GM12878 (cell line): ENCODE measurements at regions not wholly inside any gene's neighbourhood (a gene's known extent, or its start where the extent isn't known, plus 50 kb on each side); places are given as distances from the start of the nearest gene placed in this dataset.

ENCODE experiments used
- NFXL1 ChIP-seq: fragments of 450-650 bp; IDR thresholded peaks from 2 replicates; pipeline ENCODE4 v1.6.1; 2017; ENCODE audit warnings: antibody characterized with exemption, mild to moderate bottlenecking, borderline replicate concordance
- SIX5 ChIP-seq: IDR thresholded peaks from 2 replicates; pipeline ENCODE4 v1.6.1; 2011; ENCODE audit warnings: mild to moderate bottlenecking, low read depth, low read length, moderate library complexity; ENCODE audit not compliant: severe bottlenecking
- TARDBP ChIP-seq: IDR thresholded peaks from 2 replicates; pipeline ENCODE4 v1.6.1; 2016; ENCODE audit warnings: borderline replicate concordance
- TF ChIP-seq, protein P1 (sequence below): fragments of 450-650 bp; formaldehyde crosslinking; IDR thresholded peaks from 2 replicates; pipeline ENCODE4 v1.5.0; 2022; ENCODE audit warnings: mild to moderate bottlenecking, missing genetic modification characterization
- TF ChIP-seq, protein P2 (sequence below): fragments of 450-650 bp; IDR thresholded peaks from 2 replicates; pipeline ENCODE4 v1.6.1; 2016; ENCODE audit warnings: mild to moderate bottlenecking, moderate library complexity, borderline replicate concordance

DNA sequence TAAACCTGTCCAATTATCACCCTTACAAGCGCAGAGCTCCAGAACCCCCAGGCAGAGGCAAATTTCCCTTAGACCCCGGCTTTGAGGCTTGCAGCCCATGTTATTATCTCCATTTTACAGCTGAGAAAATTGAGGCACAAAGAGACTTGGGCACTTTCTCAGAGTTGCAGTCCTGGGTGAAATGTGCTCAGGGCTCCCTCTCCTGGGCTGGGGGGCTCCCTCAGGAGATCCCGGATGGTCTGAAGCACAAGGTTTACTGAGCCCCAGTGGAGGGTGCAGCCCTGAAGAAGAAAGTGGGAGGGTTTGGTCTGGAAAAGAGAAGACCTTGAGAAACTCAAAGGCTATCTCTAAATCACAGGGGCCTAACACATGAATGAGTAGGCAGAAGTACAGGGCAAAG is 156.6 kb downstream of the CYRIA start (continued):
- TF ChIP-seq, protein P1, sequence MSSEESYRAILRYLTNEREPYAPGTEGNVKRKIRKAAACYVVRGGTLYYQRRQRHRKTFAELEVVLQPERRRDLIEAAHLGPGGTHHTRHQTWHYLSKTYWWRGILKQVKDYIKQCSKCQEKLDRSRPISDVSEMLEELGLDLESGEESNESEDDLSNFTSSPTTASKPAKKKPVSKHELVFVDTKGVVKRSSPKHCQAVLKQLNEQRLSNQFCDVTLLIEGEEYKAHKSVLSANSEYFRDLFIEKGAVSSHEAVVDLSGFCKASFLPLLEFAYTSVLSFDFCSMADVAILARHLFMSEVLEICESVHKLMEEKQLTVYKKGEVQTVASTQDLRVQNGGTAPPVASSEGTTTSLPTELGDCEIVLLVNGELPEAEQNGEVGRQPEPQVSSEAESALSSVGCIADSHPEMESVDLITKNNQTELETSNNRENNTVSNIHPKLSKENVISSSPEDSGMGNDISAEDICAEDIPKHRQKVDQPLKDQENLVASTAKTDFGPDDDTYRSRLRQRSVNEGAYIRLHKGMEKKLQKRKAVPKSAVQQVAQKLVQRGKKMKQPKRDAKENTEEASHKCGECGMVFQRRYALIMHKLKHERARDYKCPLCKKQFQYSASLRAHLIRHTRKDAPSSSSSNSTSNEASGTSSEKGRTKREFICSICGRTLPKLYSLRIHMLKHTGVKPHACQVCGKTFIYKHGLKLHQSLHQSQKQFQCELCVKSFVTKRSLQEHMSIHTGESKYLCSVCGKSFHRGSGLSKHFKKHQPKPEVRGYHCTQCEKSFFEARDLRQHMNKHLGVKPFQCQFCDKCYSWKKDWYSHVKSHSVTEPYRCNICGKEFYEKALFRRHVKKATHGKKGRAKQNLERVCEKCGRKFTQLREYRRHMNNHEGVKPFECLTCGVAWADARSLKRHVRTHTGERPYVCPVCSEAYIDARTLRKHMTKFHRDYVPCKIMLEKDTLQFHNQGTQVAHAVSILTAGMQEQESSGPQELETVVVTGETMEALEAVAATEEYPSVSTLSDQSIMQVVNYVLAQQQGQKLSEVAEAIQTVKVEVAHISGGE: no peak
- TF ChIP-seq SIX5 (no peak), TARDBP (no peak), NFXL1 (no peak)
- TF ChIP-seq, protein P2, sequence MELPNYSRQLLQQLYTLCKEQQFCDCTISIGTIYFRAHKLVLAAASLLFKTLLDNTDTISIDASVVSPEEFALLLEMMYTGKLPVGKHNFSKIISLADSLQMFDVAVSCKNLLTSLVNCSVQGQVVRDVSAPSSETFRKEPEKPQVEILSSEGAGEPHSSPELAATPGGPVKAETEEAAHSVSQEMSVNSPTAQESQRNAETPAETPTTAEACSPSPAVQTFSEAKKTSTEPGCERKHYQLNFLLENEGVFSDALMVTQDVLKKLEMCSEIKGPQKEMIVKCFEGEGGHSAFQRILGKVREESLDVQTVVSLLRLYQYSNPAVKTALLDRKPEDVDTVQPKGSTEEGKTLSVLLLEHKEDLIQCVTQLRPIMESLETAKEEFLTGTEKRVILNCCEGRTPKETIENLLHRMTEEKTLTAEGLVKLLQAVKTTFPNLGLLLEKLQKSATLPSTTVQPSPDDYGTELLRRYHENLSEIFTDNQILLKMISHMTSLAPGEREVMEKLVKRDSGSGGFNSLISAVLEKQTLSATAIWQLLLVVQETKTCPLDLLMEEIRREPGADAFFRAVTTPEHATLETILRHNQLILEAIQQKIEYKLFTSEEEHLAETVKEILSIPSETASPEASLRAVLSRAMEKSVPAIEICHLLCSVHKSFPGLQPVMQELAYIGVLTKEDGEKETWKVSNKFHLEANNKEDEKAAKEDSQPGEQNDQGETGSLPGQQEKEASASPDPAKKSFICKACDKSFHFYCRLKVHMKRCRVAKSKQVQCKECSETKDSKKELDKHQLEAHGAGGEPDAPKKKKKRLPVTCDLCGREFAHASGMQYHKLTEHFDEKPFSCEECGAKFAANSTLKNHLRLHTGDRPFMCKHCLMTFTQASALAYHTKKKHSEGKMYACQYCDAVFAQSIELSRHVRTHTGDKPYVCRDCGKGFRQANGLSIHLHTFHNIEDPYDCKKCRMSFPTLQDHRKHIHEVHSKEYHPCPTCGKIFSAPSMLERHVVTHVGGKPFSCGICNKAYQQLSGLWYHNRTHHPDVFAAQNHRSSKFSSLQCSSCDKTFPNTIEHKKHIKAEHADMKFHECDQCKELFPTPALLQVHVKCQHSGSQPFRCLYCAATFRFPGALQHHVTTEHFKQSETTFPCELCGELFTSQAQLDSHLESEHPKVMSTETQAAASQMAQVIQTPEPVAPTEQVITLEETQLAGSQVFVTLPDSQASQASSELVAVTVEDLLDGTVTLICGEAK: no peak
